Neural progenitor cell (in vitro differentiated cells): ENCODE measurements at regions not wholly inside any gene's neighbourhood (a gene's known extent, or its start where the extent isn't known, plus 50 kb on each side); places are given as distances from the start of the nearest gene placed in this dataset.

Source experiments
- DNase-seq: peaks from one replicate; pipeline ENCODE4 v3.0.0-alpha.2; 2016; ENCODE audit warnings: low spot score
- H2AFZ ChIP-seq: fragments of 200-600 bp; sonication (generic); replicated peaks from 2 replicates; pipeline ENCODE4 v1.6.1; 2016; ENCODE audit warnings: antibody characterized with exemption
- H3F3A ChIP-seq: fragments of 200-600 bp; sonication (generic); 2 replicates; pipeline ENCODE4 v1.6.1; 2016; ENCODE audit warnings: antibody characterized with exemption, low read depth
- H3K27ac ChIP-seq: fragments of 200-600 bp; sonication (generic); 2 replicates; pipeline ENCODE4 v1.5.1; 2016; ENCODE audit warnings: mild to moderate bottlenecking
- H3K27me3 ChIP-seq: fragments of 200-600 bp; sonication (generic); 2 replicates; pipeline ENCODE4 v1.6.1; 2016; ENCODE audit warnings: mild to moderate bottlenecking, moderate library complexity
- H3K36me3 ChIP-seq: fragments of 200-600 bp; sonication (generic); 2 replicates; pipeline ENCODE4 v1.5.1; 2016
- H3K4me1 ChIP-seq: fragments of 200-600 bp; sonication (generic); 2 replicates; pipeline ENCODE4 v1.6.1; 2016; ENCODE audit warnings: mixed run types
- H3K4me2 ChIP-seq: fragments of 200-600 bp; sonication (generic); 2 replicates; pipeline ENCODE4 v1.6.1; 2016
- H3K4me3 ChIP-seq: fragments of 200-600 bp; sonication (generic); 2 replicates; pipeline ENCODE4 v1.5.1; 2016
- H3K79me2 ChIP-seq: fragments of 200-600 bp; sonication (generic); 2 replicates; pipeline ENCODE4 v1.6.1; 2016; ENCODE audit warnings: low read depth
- H3K9ac ChIP-seq: fragments of 200-600 bp; sonication (generic); 2 replicates; pipeline ENCODE4 v1.6.1; 2016
- H3K9me3 ChIP-seq: fragments of 200-600 bp; sonication (generic); 2 replicates; pipeline ENCODE4 v1.5.1; 2016; ENCODE audit warnings: low read depth
- H4K20me1 ChIP-seq: fragments of 200-600 bp; sonication (generic); 2 replicates; pipeline ENCODE4 v1.6.1; 2016; ENCODE audit warnings: low read depth
- H3K27ac Mint-ChIP-seq: 3 replicates; pipeline ENCODE4 v1.8.0; 2021; ENCODE audit warnings: mixed read lengths
- H3K27me3 Mint-ChIP-seq: 2 replicates; pipeline ENCODE4 v1.8.0; 2022; ENCODE audit warnings: low read depth, mild to moderate bottlenecking, inconsistent platforms, moderate library complexity, mixed read lengths; ENCODE audit not compliant: insufficient read depth
- H3K36me3 Mint-ChIP-seq: 3 replicates; pipeline ENCODE4 v1.8.0; 2021; ENCODE audit warnings: mixed read lengths
- H3K4me1 Mint-ChIP-seq: 3 replicates; pipeline ENCODE4 v1.8.0; 2021; ENCODE audit warnings: mixed read lengths
- H3K4me3 Mint-ChIP-seq: 3 replicates; pipeline ENCODE4 v1.8.0; 2021; ENCODE audit warnings: mild to moderate bottlenecking, moderate library complexity, mixed read lengths
- H3K9me3 Mint-ChIP-seq: 3 replicates; pipeline ENCODE4 v1.8.0; 2020; ENCODE audit warnings: mixed read lengths
- EZH2 ChIP-seq: fragments of 200-600 bp; sonication (generic); IDR thresholded peaks from 2 replicates; pipeline ENCODE4 v1.6.1; 2017; ENCODE audit warnings: antibody characterized with exemption, mild to moderate bottlenecking, moderate library complexity
- EZH2phosphoT487 ChIP-seq: fragments of 200-600 bp; sonication (generic); IDR thresholded peaks from 2 replicates; pipeline ENCODE4 v1.6.1; 2017; ENCODE audit warnings: antibody characterized with exemption
- TF ChIP-seq, protein P1 (sequence below): fragments of 200-600 bp; sonication (generic); IDR thresholded peaks from 2 replicates; pipeline ENCODE4 v1.5.1; 2017; ENCODE audit warnings: antibody characterized with exemption, mild to moderate bottlenecking

DNA sequence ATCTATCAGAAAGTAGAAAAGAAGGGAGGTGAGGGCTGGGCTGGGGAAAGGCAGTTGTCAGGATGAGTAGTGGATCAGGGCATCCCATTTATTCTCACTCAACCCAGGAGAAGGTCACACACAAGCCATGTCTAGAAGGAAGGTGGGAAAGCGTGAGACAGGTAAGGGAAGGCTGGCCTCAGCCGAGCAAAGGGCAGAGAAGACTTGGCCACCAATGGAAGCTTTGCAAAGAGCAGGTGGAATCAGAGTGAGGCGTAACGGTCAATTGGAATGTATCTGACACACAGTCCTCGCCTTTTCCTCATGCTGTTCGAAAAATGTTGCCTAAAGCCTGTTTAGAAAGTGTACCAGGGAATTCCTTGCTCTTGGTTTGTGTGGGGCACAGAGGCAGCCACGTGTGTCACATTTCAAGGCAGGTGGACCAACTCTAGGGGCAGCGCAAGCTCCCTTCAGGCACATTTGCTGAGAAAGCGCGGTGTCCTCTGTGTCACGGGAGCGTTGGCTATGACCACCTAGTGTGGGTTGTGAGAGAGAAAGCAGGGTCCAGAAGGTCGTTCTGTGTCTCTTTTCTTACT, 118.8 kb upstream of the SPATA13 start:
- H3K4me1 Mint-ChIP-seq, result peaks cover 64% of the 10 kb centered on the region
- Histone ChIP-seq H3K36me3 (no peaks in the 10 kb centered on the region), H3K4me1 (peaks cover 46% of the 10 kb centered on the region), H3K9me3 (no peaks in the 10 kb centered on the region), H3K4me2 (peak overlapping the region; percentile 50), H3K4me3 (no peak overlapping the region), H3K27ac (no peak overlapping the region), H4K20me1 (no peaks in the 10 kb centered on the region), H3F3A (peaks cover 35% of the 10 kb centered on the region), H3K27me3 (no peaks in the 10 kb centered on the region), H3K79me2 (no peaks in the 10 kb centered on the region), H2AFZ (no peak overlapping the region), H3K9ac (no peak overlapping the region)
- TF ChIP-seq, protein P1, sequence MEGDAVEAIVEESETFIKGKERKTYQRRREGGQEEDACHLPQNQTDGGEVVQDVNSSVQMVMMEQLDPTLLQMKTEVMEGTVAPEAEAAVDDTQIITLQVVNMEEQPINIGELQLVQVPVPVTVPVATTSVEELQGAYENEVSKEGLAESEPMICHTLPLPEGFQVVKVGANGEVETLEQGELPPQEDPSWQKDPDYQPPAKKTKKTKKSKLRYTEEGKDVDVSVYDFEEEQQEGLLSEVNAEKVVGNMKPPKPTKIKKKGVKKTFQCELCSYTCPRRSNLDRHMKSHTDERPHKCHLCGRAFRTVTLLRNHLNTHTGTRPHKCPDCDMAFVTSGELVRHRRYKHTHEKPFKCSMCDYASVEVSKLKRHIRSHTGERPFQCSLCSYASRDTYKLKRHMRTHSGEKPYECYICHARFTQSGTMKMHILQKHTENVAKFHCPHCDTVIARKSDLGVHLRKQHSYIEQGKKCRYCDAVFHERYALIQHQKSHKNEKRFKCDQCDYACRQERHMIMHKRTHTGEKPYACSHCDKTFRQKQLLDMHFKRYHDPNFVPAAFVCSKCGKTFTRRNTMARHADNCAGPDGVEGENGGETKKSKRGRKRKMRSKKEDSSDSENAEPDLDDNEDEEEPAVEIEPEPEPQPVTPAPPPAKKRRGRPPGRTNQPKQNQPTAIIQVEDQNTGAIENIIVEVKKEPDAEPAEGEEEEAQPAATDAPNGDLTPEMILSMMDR, result no peak
- TF ChIP-seq EZH2, result no peak
- no peak for TF ChIP-seq EZH2phosphoT487
- peaks cover 2% of the 10 kb centered on the region for H3K27me3 Mint-ChIP-seq
- H3K36me3 Mint-ChIP-seq, result peaks cover 8% of the 10 kb centered on the region
- DNase-seq, result no peak
- H3K4me3 Mint-ChIP-seq, result no peak overlapping the region
- peak overlapping the region; percentile 30 for H3K27ac Mint-ChIP-seq
- H3K9me3 Mint-ChIP-seq, result peaks cover 5% of the 10 kb centered on the region

GRCh38 chr13:24042710-24043440, 117.6 kb upstream of the SPATA13 start:
- Mint-ChIP-seq H3K4me3 (no peak overlapping the region), H3K27ac (no peak overlapping the region), H3K4me1 (peaks cover 61% of the 10 kb centered on the region), H3K27me3 (peaks cover 2% of the 10 kb centered on the region), H3K9me3 (peaks cover 11% of the 10 kb centered on the region), H3K36me3 (peaks cover 13% of the 10 kb centered on the region)
- H3K9ac ChIP-seq, result no peak overlapping the region
- H3K27me3 ChIP-seq, result no peaks in the 10 kb centered on the region
- H3F3A ChIP-seq, result peaks cover 35% of the 10 kb centered on the region
- TF ChIP-seq EZH2 (no peak), EZH2phosphoT487 (no peak)
- TF ChIP-seq, protein P1, result no peak
- H3K79me2 ChIP-seq, result no peaks in the 10 kb centered on the region
- H3K4me3 ChIP-seq, result no peak overlapping the region
- H3K36me3 ChIP-seq, result no peaks in the 10 kb centered on the region
- no peaks in the 10 kb centered on the region for H3K9me3 ChIP-seq
- no peak overlapping the region for H3K27ac ChIP-seq
- no peak overlapping the region for H2AFZ ChIP-seq
- DNase-seq, result no peak
- H3K4me2 ChIP-seq, result no peak overlapping the region
- H3K4me1 ChIP-seq, result peaks cover 46% of the 10 kb centered on the region
- no peaks in the 10 kb centered on the region for H4K20me1 ChIP-seq

GRCh38 chr13:24043590-24044350, 116.8 kb upstream of the SPATA13 start:
- Histone ChIP-seq H3K79me2 (no peaks in the 10 kb centered on the region), H3K27me3 (no peaks in the 10 kb centered on the region), H3K4me2 (no peak overlapping the region), H3K27ac (no peak overlapping the region), H3K4me3 (no peak overlapping the region), H3K4me1 (peaks cover 43% of the 10 kb centered on the region), H3K9me3 (no peaks in the 10 kb centered on the region), H2AFZ (peak overlapping the region; percentile 20), H3K36me3 (no peaks in the 10 kb centered on the region), H3K9ac (no peak overlapping the region), H3F3A (peaks cover 32% of the 10 kb centered on the region), H4K20me1 (no peaks in the 10 kb centered on the region)
- Mint-ChIP-seq H3K27me3 (peaks cover 2% of the 10 kb centered on the region), H3K27ac (no peak overlapping the region), H3K9me3 (peaks cover 11% of the 10 kb centered on the region), H3K4me1 (peaks cover 55% of the 10 kb centered on the region), H3K36me3 (peaks cover 13% of the 10 kb centered on the region), H3K4me3 (no peak overlapping the region)
- no peak for TF ChIP-seq EZH2
- no peak for TF ChIP-seq EZH2phosphoT487
- TF ChIP-seq, protein P1, result no peak
- no peak for DNase-seq
